ENCODE measurements at regions not wholly inside any gene's neighbourhood (a gene's known extent, or its start where the extent isn't known, plus 50 kb on each side); places are given as distances from the start of the nearest gene placed in this dataset.
"Not testable (repeated sequence)": the region's sequence is repeated elsewhere in the genome, so short reads cannot be mapped to it uniquely, and the experiment has no call there.

DNA sequence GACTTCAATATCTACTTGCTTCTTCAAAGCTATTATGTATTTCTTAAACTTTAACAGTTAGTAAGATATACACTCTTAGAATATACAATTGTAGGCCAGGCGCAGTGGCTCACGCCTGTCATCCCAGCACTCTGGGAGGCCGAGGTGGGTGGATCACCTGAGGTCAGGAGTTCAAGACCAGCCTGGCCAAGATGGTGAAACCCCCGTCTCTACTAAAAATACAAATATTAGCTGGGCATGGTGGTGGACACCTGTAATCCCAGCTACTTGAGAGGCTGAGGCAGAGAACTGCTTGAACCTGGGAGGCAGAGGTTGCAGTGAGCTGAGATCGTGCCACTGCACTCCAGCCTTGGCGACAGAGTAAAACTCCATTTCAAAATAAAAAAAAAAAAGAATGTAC is 158.0 kb downstream of the CRPPA start (continued):
- TF ChIP-seq CXXC5 (CRISPR knock-in tag; IDR thresholded peaks at IDR 0.05) (peak; percentile 60), SMAD4 (CRISPR knock-in tag; conservative IDR thresholded peaks at IDR 0.05) (peak; percentile 47), NR2C1 (IDR thresholded peaks at IDR 0.05) (peak; percentile 31; the same call in 1 of the 2 replicates), NR2C1 (tag; IDR thresholded peaks at IDR 0.05) (peak; percentile 41; the same call in 1 of the 2 replicates), MEF2D (tag; conservative IDR thresholded peaks at IDR 0.05; ENCODE audit: low read depth) (0 out of 2 replicates have a peak, but pooled peaks have one; percentile 56), ZNF23 (CRISPR knock-in tag; IDR thresholded peaks at IDR 0.05) (0 out of 2 replicates have a peak, but pooled peaks have one; percentile 29), PYGO2 (tag; IDR thresholded peaks at IDR 0.05) (0 out of 2 replicates have a peak, but pooled peaks have one; percentile 35), NR4A1 (tag; IDR thresholded peaks at IDR 0.05) (peak; percentile 74), ZNF175 (CRISPR knock-in tag; IDR thresholded peaks at IDR 0.05; ENCODE audit: low read depth) (peak; percentile 71; the same call in 1 of the 2 replicates), PTRF (tag; IDR thresholded peaks at IDR 0.05) (peak; percentile 62; the same call in 1 of the 2 replicates), NRF1 (conservative IDR thresholded peaks at IDR 0.05 in 1 of 2, IDR thresholded peaks at IDR 0.05 in 1 of 2) (0 out of 4 replicates have a peak, but pooled peaks of 1 of the 2 experiments have one; percentile 21), TEAD1 (CRISPR knock-in tag; IDR thresholded peaks at IDR 0.05) (peak in 1 of 2 experiments; percentile 52; a peak in 1 of 4 replicates), E2F3 (CRISPR knock-in tag; IDR thresholded peaks at IDR 0.05) (peak; percentile 26; the same call in 1 of the 2 replicates), PTTG1 (tag; IDR thresholded peaks at IDR 0.05; ENCODE audit: low read depth) (peak; percentile 42; the same call in 1 of the 2 replicates), NR2C2 (tag; IDR thresholded peaks at IDR 0.05) (peak; percentile 55; the same call in 1 of the 2 replicates), ZNF668 (CRISPR knock-in tag; IDR thresholded peaks at IDR 0.05) (0 out of 2 replicates have a peak, but pooled peaks have one; percentile 38), ZNF79 (CRISPR knock-in tag; IDR thresholded peaks at IDR 0.05; ENCODE audit: low read depth) (0 out of 2 replicates have a peak, but pooled peaks have one; percentile 29), LARP7 (IDR thresholded peaks at IDR 0.05) (peak; percentile 85; the same call in 1 of the 2 replicates), ZNF41 (CRISPR knock-in tag; conservative IDR thresholded peaks at IDR 0.05) (0 out of 2 replicates have a peak, but pooled peaks have one; percentile 43), ZFX (CRISPR knock-in tag; IDR thresholded peaks at IDR 0.05) (peak; percentile 61)
- TF ChIP-seq, protein P1, sequence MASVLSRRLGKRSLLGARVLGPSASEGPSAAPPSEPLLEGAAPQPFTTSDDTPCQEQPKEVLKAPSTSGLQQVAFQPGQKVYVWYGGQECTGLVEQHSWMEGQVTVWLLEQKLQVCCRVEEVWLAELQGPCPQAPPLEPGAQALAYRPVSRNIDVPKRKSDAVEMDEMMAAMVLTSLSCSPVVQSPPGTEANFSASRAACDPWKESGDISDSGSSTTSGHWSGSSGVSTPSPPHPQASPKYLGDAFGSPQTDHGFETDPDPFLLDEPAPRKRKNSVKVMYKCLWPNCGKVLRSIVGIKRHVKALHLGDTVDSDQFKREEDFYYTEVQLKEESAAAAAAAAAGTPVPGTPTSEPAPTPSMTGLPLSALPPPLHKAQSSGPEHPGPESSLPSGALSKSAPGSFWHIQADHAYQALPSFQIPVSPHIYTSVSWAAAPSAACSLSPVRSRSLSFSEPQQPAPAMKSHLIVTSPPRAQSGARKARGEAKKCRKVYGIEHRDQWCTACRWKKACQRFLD (CRISPR knock-in tag; IDR thresholded peaks at IDR 0.05), result 0 out of 2 replicates have a peak, but pooled peaks have one; percentile 40
- not testable (repeated sequence) for TF ChIP-seq NR4A1, NR2C2 (CRISPR knock-in tag; IDR thresholded peaks at IDR 0.05)
- TF ChIP-seq, protein P2, sequence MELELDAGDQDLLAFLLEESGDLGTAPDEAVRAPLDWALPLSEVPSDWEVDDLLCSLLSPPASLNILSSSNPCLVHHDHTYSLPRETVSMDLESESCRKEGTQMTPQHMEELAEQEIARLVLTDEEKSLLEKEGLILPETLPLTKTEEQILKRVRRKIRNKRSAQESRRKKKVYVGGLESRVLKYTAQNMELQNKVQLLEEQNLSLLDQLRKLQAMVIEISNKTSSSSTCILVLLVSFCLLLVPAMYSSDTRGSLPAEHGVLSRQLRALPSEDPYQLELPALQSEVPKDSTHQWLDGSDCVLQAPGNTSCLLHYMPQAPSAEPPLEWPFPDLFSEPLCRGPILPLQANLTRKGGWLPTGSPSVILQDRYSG (tag; conservative IDR thresholded peaks at IDR 0.05; ENCODE audit: low read depth), result peak; percentile 65; the same call in 1 of the 2 replicates
- TF ChIP-seq, protein P3, sequence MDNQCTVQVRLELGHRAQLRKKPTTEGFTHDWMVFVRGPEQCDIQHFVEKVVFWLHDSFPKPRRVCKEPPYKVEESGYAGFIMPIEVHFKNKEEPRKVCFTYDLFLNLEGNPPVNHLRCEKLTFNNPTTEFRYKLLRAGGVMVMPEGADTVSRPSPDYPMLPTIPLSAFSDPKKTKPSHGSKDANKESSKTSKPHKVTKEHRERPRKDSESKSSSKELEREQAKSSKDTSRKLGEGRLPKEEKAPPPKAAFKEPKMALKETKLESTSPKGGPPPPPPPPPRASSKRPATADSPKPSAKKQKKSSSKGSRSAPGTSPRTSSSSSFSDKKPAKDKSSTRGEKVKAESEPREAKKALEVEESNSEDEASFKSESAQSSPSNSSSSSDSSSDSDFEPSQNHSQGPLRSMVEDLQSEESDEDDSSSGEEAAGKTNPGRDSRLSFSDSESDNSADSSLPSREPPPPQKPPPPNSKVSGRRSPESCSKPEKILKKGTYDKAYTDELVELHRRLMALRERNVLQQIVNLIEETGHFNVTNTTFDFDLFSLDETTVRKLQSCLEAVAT (IDR thresholded peaks at IDR 0.05), result peak; percentile 95 to 98
- TF ChIP-seq, protein P4, sequence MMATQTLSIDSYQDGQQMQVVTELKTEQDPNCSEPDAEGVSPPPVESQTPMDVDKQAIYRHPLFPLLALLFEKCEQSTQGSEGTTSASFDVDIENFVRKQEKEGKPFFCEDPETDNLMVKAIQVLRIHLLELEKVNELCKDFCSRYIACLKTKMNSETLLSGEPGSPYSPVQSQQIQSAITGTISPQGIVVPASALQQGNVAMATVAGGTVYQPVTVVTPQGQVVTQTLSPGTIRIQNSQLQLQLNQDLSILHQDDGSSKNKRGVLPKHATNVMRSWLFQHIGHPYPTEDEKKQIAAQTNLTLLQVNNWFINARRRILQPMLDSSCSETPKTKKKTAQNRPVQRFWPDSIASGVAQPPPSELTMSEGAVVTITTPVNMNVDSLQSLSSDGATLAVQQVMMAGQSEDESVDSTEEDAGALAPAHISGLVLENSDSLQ (IDR thresholded peaks at IDR 0.05), result peak; percentile 49; the same call in 1 of the 2 replicates
